Fibroblast of skin of scalp (primary cell): ENCODE measurements at regions not wholly inside any gene's neighbourhood (a gene's known extent, or its start where the extent isn't known, plus 50 kb on each side); places are given as distances from the start of the nearest gene placed in this dataset.
A peak's percentile ranks its signal among the peaks of the same experiment; 100 is the strongest.

Source experiments
- DNase-seq: peaks from one replicate; pipeline ENCODE4 v3.0.0-alpha.2; 2013

DNA sequence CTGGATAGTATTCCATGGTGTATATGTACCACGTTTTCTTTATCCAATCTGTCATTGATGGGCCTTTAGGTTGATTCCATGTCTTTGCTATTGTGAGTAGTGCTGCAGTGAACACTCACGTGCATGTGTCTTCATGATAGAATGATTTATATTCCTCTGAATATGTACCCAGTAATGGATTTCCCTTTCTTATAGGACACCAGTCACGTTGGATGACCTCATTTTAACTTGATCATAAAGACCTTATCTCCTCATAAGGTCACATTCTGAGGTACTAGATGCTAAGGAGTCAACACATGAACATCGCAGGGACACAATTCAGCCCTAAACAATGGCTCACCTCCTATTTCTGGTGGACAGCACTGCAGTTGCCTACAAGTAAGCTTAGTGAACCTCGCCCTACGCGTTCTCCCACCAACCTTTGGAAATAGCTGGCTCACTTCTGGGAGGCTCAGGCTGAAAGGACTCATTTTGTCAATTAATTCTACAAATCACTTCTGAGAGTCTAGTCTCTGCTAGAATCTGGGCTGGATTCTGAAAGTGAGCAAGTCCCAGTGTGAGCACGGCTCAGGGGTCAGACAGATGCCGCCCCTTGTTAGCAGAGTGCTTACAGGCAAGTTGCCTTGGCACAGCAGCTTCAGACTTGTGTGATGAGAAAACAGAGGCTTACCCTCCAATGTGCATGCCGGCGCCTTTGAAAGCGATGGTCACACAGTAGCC, 183.8 kb upstream of the GSC start:
- no peak for DNase-seq

DNA sequence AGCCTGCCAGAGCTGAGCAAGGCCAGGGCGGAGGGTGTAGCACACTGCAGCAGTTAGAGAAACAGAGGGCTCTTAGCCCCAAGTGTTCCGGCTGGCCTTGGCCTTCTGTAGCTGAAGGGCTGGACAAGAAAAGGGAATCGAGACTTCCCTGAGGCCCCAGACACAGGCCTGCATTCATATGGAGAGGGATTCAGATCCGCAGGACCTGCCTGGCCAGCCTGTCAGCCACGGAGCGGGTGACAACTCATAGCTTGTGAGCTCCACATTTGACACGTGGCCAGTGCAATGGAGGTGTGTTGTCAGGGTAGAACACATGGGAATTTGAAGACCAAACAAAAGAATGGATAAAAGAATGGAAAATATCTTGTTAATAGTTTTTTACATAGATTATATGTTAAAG, 182.2 kb upstream of the GSC start:
- DNase-seq = no peak

DNA sequence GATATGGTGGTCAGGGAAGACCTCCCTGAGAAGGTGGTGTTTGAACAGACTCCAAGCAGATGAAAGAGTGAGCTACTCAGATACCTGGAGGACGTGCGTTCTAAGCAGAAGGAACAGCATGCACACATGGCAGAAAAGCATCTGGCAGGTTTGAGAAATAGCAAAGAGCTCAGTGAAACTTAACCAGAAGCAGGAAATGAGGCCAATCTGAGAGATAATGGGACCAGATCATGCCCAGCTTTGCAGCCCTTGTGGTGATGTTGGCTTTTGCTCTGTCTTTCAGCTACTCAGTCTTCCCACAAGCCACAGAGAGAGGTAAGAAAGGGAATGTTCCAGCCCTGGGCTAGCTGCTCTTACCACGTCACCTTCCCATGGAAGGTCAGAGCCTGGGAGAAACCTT, 176.3 kb upstream of the GSC start:
- no peak for DNase-seq

DNA sequence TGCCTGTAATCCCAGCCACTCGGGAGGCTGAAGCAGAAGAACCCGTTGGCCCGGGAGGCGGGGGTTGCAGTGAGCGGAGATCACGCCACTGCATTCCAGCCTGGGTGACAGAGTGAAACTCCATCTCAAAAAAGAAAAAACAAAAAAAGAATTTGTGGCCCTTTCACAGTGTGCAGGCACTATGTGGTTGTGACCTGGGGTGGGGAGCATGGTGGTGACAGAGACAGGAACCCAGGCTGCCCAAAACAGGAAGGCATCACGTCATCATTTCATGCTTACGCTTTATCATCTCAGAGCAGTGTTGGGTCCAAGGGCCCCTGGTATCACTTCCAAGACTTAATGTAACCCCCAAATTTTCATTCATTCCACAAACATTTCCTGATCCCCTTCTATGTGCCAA, 175.7 kb upstream of the GSC start:
- no peak for DNase-seq

DNA sequence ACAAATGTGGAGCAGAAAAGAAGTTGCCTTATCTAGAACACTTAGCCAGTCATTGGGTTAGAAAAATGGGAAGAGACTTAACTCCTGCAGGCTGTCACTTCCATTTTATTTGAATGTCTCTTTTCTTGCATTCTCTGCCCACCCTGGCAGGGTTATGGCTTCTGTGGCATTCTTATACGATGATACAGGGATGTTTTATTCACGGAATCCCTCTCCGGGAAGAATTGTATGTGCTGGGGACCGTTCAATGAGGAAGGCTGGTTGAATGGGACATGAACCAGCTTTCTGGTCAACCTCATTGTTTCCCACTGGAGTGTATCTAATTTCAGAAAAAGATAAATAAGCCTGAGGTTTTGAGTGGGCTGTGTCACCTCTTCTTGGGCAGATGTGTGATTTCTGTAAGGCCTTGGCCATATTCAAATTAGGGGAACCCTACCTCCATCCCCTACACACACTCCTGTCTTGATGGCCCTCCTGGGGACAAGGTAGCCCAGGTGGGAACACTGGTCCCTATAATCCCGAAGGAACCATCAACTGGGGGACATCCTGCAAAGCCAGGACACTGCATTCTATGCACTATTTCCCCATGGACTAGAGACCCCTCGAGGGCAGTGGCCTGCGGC, 174.8 kb upstream of the GSC start:
- DNase-seq = no peak

DNA sequence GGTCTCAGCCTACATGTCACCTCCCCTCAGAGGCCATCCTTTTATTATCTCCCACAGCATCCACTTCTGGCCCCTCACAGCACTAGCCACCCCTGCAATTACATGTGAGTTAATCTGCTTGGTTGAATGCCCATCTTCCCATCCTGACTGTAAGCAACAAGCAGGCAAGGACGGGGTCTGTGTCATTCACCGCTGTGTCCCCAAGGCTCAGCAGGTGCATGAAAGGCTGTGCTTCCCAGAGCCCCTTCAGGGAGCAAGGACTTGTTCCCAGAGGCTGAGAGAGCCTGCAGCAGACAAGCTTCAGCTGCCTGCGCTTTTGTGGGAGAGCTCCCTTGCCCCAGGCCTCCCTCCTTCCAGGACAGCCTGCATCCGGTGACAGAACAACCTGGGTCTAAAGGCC, 172.7 kb upstream of the GSC start:
- DNase-seq = no peak

DNA sequence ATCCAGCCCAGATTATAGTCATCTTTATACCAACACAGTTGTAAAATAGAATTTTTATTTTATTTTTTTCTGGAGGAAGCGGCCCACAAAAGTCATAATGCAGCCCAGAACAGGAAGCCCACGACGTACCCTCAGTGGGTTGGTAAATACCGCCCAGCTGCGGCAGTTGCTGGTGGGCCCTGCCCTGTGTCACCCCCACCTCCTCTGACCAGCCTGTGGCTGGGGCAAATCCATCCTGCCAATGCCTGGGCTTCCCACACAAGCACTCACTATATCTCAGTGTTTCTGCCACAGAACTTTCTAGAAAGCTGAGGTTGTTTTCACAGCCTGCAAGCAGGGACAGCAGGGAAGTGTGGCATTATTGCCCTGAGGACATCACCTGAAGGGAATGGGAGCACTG, 171.4 kb upstream of the GSC start:
- no peak for DNase-seq

DNA sequence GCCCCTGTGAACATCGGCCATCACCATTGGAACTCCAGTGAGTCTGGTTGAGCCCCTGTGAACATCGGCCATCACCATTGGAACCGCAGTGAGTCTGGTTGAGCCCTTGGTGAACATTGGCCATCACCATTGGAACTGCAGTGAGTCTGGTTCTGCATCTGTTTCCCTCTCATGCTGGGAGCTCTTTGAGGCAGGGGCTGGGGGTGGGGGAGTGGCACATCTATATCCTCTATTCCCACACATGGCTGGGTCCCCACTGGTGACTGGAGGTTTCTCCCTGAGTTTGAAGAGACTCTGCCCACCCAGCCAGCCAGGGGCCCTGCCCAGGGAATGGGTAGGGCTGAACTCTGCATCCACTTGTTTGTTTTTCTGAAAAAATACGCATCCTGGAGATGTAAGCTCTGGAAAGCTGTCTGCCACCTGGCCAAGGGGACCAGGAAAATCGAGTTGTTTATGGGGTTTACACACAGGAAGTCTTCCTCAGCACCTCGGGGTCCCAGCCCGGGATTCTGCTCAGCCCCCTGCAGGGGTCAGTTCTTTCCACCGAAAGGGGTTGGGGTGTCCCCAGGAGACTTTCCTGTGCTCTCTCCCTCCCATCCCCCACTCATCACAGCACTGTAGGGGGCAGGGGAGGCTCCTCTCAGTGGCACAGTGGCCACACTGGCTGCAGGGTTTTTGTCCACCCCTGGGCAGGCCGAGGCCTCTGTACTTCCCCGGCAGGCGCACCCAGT, 170.5 kb upstream of the GSC start:
- DNase-seq = no peak

DNA sequence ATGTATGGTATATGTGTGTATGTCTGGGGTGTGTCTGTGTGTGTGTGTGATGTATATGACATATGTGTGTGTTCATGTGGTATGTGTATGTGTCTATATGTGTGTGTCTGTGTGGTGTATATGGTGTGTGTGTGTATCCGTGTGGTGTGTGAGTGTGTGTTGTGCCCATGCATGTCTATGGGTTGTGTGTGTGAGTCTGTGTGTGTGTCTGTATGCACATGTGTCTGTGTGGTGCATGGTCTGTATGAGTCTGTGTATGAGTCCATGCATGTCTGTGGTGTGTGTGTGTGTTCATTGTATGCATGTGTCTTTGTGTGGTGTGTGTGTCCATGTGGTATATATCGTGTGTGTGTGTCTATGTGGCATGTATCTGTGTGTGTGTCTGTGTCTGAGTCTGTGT, 168.1 kb upstream of the GSC start:
- no peak for DNase-seq

DNA sequence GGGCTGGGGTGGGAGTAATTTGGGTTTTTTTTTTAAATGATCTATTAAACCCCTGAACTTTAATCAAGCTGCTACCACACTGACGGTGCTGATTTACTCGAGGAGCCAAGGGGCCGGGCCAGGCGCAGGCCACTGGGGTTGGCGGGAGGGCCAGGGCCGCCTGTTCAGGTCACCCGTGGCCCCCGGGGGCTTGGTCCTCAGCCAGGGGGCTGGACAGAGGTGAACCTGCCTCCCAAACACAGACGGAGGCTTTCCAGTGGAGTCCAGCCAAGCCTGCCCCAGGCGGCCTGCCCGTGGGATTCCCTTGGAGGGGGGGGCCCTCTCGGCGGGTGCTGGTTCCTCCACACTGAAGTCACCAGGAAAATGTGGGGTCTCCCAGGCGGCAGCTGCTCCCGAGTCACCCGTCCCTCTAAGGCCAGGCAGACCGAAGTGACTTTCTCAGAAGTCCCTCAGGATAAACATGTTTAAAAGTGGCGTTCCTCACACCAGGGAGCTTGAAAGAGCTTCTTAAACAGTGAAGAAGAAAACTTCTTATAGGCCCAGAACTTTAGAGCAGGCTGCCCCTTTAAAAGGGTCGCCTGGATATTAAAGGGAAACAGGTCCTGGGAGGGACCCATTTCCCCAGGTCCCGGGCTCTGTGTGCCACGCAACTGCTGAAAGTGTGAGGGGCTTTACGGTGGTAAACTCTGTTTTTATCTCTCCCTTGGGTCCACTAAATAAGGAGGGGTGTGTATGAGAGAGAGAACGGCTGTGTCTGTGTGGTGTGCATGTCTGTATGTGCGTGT, 167.2 kb upstream of the GSC start:
- peak; percentile 15 for DNase-seq

DNA sequence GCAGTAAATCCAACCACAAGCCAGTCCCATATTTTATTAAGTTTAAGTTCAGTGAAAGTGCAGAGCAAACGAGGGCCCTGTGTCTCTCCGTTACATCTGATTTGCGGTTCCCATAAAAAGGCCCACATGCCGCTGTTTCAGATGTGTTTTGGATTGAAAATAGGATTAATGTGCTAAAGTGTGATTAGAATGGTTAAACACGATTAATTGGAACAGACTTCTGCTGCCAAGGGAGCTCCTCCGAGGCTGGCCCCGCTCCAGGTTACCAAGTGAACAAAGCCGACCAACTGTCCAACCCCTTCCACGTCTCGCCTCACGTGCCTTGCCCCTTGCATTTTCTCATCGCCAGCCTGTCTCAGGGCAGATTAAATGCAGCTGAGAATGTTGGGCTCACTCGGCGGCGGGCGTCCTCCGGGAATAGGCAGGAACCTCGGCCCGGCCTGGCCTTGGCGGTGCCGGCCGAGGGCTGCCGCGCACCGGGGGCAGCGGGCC, 166.5 kb upstream of the GSC start:
- DNase-seq = peak; percentile 83

DNA sequence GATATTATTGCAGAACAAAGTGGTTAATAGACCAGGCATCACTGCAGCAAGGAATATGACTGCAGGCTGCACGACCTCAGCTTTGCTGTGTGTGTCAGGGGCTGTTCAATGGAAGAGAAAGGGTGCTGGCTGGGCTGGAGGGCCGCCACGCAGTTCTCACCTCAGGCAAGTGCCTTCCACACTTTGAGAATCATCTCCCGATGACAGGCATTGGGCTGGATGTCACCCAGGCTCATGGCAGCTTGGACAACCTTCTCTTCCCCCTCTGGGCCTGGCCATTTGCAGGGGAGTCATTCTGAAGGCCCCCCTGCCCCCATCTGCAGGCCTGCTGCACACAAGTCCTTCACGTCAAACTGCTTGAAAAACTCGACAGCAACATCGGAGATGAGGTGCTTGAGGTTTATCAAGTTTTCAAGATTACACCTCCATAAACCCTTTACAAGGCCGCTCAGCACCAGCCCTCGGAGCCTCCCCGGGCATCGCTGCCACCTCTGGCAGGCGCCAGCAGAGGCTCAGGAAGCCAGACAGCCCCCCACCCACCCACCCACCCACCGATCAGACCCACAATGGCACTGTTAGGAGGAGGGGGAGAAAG, 165.9 kb upstream of the GSC start:
- no peak for DNase-seq

DNA sequence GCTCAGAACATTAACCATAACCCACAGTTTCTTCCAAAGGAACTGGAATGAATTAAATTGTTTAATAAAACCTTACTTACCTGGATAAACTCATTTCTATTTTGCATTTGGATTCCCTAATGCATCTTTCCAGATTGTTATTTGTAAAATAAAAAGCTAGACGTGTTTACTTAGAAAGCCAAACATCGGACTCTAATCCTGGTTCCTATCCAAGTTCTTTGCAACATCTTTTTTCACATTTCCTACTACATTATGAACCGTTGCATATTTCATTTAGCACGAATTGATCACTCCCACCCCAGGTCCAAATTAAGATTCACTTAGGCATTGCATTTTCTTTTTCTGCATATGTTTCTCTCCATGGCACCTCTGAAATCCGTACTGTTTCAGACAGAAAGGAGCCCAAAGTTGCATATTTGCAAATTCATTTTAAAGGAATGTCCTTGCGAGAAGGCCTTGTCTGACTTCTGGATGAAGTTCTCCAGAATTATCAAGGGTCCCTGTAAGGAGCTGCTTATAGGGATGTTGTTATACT, 164.4 kb upstream of the GSC start:
- DNase-seq = peak; percentile 11

DNA sequence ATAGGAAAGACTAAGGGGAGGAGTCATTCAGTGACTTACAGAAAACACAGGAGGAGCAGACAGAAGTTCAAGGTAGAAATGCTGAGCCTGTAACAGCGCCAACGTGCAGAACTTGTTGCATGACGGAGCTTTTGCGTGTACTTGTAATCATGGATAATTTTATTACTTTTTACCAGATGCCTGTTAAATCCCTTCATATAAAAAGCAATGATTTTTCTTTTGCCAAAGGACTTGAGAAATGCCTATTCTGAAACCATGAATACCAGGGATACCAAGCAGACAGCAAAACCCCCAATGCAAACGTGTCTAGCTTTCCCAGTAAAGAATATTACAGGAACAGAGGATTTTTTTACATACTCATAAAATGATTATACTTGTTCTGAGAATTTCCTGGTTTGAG, 163.6 kb upstream of the GSC start:
- peak; percentile 56 for DNase-seq

DNA sequence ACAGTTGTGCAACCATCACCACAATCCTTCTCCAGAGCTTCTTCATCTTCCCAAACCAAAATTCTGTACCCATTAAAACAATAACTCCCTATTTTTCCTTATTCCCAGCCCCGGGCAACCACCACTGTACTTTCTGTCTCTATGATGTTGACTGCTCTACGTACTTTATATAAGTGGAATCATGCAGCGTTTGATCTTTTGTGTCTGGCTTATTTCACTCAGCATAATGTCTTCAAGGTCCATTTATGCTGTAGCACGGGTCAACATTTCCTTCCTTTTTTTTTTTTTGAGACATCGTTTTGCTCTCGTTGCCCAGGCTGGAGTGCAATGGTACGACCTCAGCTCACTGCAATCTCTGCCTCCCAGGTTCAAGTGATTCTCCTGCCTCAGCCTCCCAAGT, 162.7 kb upstream of the GSC start:
- DNase-seq = no peak

DNA sequence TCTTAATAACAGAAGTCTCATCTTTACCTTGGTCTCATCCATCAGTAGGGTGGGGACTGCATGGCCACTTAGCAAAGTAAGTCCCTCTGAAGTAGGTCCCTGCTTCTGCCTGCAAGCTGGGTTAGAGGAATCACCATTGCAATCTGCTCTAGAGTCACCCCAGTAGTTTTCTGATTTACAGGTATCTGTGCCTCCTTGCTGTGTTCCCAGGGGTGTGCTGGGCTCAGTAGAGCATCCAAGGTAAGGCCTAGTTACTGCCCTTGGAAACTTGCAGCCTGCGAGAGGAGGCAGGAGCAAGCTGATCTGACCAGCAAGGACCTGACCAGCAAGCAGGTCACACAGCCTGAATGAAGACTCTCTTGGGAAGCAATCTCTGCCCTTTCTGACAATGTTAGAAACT, 160.8 kb upstream of the GSC start:
- no peak for DNase-seq

DNA sequence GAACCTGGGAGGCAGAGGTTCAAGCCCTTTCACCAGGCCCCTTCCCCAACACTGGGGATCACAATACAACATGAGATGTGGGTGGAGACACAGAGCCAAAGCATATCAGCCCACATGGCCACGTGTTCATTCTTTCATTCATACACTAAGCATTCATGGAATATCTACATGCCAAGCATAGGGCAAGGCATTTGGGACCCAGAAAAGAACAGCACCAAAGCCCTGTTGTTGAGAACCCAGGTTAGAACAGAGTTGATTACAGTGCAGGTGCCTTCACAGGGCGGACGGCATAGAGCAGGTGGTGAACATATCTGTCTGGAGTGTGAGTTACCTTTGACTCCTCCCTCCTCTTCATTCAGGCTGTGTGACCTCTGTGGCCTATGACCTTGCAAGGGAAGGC, 159.4 kb upstream of the GSC start:
- DNase-seq = no peak

DNA sequence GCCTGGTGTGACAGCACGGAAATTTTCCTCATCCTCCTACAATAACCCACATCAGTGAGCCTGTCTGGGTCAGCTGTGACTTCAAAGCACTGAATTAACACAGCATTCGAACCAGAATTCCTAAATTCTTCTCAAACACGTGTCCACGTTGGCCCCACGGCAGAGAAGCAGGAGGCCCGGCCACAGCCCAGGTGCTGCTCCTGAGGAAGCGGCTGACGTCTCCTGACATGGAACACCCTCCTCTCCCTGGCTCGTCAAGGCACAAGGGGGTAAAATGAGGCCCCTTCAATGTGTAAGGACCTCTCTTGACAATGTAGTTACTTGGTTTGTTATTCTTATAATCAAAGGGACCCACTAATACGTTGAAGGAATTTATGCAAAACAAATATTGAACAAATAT, 156.3 kb upstream of the GSC start:
- no peak for DNase-seq

DNA sequence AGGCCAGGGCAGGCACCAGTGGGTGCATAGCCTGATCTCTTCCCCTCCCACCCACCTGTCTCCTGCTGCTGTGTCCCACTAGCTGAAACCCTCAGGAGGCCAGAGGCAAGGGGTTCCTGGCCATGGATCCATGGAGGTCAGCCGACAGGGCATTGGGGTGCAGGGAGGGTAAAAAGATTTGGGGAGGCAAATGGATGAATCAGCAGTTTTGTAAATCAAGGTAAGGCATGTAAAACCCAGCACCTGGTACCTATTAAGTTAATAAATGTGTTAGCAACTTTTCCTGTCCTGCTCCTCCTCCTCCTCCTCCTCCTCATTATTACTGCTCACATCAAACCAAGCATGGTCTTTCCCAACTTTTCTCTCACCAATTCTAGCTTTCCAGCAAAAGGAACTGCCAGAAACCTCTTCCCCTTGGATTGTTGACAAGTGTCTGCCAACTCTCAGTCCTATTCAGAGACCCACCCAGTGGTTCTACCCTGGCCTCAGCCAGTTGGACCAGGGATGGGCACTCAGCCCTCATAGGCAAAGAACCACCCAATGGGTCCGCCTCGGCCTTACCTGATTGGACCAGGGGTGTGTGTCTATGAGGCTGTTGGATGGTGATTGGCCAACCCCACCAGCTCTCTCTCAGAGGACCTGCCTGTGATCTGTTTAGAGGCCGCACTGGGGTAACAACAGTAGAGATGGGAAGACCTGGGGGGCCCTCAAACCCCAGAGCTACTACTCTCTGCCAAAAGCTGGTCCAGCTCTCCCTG, 155.7 kb upstream of the GSC start:
- no peak for DNase-seq

DNA sequence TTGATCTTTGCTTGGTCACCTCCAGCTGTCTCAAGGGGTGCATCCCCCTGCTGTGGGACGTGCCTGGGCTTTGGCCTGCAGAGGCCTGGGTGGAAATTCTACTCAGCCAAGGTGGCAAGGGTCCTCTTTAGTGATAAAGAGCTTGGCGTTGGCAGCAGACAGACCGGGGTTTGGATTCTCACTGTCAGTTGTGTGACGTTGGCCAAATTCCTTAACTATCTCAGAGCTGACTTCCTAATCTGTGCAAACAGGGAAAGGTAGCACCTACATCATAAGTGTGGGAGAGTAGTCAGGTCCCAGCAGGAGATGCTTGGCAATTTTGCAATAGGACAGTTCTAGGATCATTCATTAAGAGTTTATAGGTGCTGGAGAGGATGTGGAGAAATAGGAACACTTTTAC, 154.3 kb upstream of the GSC start:
- DNase-seq = no peak

DNA sequence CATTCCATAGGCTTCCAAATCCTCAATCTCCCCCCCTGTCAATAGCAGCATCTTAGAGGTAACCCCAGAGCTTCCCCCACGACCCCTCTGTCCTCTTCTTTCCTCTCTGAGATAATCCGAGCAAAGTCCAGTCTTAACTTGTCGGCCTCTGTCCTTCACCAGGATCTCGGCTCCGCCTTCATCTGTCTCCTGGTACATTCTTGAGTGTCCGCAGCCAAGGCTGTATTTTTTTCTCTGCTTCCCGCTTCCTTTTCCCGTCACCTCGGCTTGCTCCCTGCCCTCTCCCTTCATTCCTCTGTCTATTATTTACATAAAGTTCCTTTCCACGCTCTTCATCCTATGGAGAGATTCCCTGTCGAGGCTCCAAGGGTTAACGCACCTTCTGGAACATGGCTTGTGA, 153.9 kb upstream of the GSC start:
- no peak for DNase-seq
